Liver (tissue), 8 donors: ENCODE measurements at regions not wholly inside any gene's neighbourhood (a gene's known extent, or its start where the extent isn't known, plus 50 kb on each side); places are given as distances from the start of the nearest gene placed in this dataset.

Source experiments
- DNase-seq: peaks from one replicate; pipeline ENCODE4 v3.0.0-alpha.2; 2017; ENCODE audit warnings: low spot score
- H3K27ac ChIP-seq, 2 donors: one replicate each; pipeline ENCODE4 v1.7.0; 2013; ENCODE audit warnings: inconsistent platforms in 2 of 2, low read length in 2 of 2, control low read depth in 1 of 2, low read depth in 1 of 2, mild to moderate bottlenecking in 1 of 2
- H3K27me3 ChIP-seq, 4 donors: one replicate each; pipeline versions ENCODE4 v1.6.1 to v1.7.0; 2013; ENCODE audit warnings: low read length in 3 of 4, inconsistent platforms in 1 of 4, mild to moderate bottlenecking in 1 of 4, moderate library complexity in 1 of 4; ENCODE audit not compliant: control insufficient read depth in 4 of 4, insufficient read depth in 4 of 4
- H3K36me3 ChIP-seq, 4 donors: one replicate each; pipeline versions ENCODE4 v1.6.1 to v1.7.0; 2013; ENCODE audit warnings: low read length in 3 of 4, mild to moderate bottlenecking in 3 of 4, low read depth in 1 of 4, moderate library complexity in 1 of 4; ENCODE audit not compliant: control insufficient read depth in 4 of 4, insufficient read depth in 3 of 4
- H3K4me1 ChIP-seq, 4 donors: one replicate each; pipeline versions ENCODE4 v1.6.1 to v1.7.0; 2013; ENCODE audit warnings: low read length in 3 of 4, mild to moderate bottlenecking in 3 of 4, moderate library complexity in 1 of 4; ENCODE audit not compliant: control insufficient read depth in 4 of 4, insufficient read depth in 4 of 4
- H3K4me3 ChIP-seq, 3 donors: one replicate each; pipeline versions ENCODE4 v1.6.1 to v1.7.0; 2013; ENCODE audit warnings: low read length in 3 of 3, control low read depth in 1 of 3, low read depth in 1 of 3, mild to moderate bottlenecking in 1 of 3
- H3K9ac ChIP-seq, 2 donors: one replicate each; pipeline ENCODE4 v1.7.0; 2013; ENCODE audit warnings: low read length in 2 of 2, mild to moderate bottlenecking in 2 of 2, moderate library complexity in 2 of 2, control low read depth in 1 of 2, low read depth in 1 of 2
- H3K9me3 ChIP-seq, 4 donors: one replicate each; pipeline versions ENCODE4 v1.6.1 to v1.7.0; 2013; ENCODE audit warnings: low read length in 3 of 4; ENCODE audit not compliant: control insufficient read depth in 4 of 4
- ATF3 ChIP-seq: IDR thresholded peaks from 2 replicates; pipeline ENCODE4 v1.6.1; 2016; ENCODE audit warnings: antibody characterized with exemption
- CTCF ChIP-seq: fragments of 150-350 bp; IDR thresholded peaks from 2 replicates; pipeline ENCODE4 v1.5.1; 2017; ENCODE audit warnings: improper control_type of control experiment, low read depth, low read length; ENCODE audit not compliant: missing input control
- EGR1 ChIP-seq, 2 donors: IDR thresholded peaks; 2 replicates each; pipeline ENCODE4 v1.6.1; 2016 to 2018; ENCODE audit warnings: antibody characterized with exemption in 2 of 2, low read depth in 2 of 2
- FOXA1 ChIP-seq: IDR thresholded peaks from 2 replicates; pipeline ENCODE4 v1.6.1; 2016; ENCODE audit warnings: antibody characterized with exemption
- FOXA2 ChIP-seq: IDR thresholded peaks from 2 replicates; pipeline ENCODE4 v1.6.1; 2016; ENCODE audit warnings: antibody characterized with exemption
- GABPA ChIP-seq, 2 donors: IDR thresholded peaks in 1 of 2; conservative IDR thresholded peaks in 1 of 2; 2 replicates each; pipeline ENCODE4 v1.6.1; 2016; ENCODE audit warnings: antibody characterized with exemption in 2 of 2, mild to moderate bottlenecking in 1 of 2, moderate library complexity in 1 of 2
- HNF4A ChIP-seq, 2 donors: conservative IDR thresholded peaks; 2 replicates each; pipeline ENCODE4 v1.6.1; 2016; ENCODE audit warnings: antibody characterized with exemption in 2 of 2, mild to moderate bottlenecking in 2 of 2
- HNF4G ChIP-seq: IDR thresholded peaks from 2 replicates; pipeline ENCODE4 v1.6.1; 2016; ENCODE audit warnings: antibody characterized with exemption
- JUND ChIP-seq, 2 donors: IDR thresholded peaks; 2 replicates each; pipeline ENCODE4 v1.6.1; 2016; ENCODE audit warnings: antibody characterized with exemption in 2 of 2
- MAX ChIP-seq: IDR thresholded peaks from 2 replicates; pipeline ENCODE4 v1.6.1; 2016; ENCODE audit warnings: antibody characterized with exemption
- NR2F2 ChIP-seq: IDR thresholded peaks from 2 replicates; pipeline ENCODE4 v1.6.1; 2016; ENCODE audit warnings: antibody characterized with exemption
- RAD21 ChIP-seq, 2 donors: IDR thresholded peaks; 2 replicates each; pipeline ENCODE4 v1.6.1; 2016; ENCODE audit warnings: antibody characterized with exemption in 2 of 2, mild to moderate bottlenecking in 2 of 2
- REST ChIP-seq: IDR thresholded peaks from 2 replicates; pipeline ENCODE4 v1.6.1; 2016; ENCODE audit warnings: antibody characterized with exemption, mild to moderate bottlenecking
- RXRA ChIP-seq, 2 donors: IDR thresholded peaks; 2 replicates each; pipeline ENCODE4 v1.6.1; 2017 to 2018; ENCODE audit warnings: antibody characterized with exemption in 2 of 2, mild to moderate bottlenecking in 1 of 2
- SP1 ChIP-seq: IDR thresholded peaks from 2 replicates; pipeline ENCODE4 v1.6.1; 2018; ENCODE audit warnings: antibody characterized with exemption, mild to moderate bottlenecking
- TAF1 ChIP-seq: conservative IDR thresholded peaks from 2 replicates; pipeline ENCODE4 v1.6.1; 2016; ENCODE audit warnings: antibody characterized with exemption, mild to moderate bottlenecking
- YY1 ChIP-seq: IDR thresholded peaks from 2 replicates; pipeline ENCODE4 v1.6.1; 2016; ENCODE audit warnings: antibody characterized with exemption, mild to moderate bottlenecking
- ZBTB33 ChIP-seq: IDR thresholded peaks from 2 replicates; pipeline ENCODE4 v1.6.1; 2016; ENCODE audit warnings: antibody characterized with exemption
- WGBS: extraction: QIAGEN DNeasy Blood & Tissue Kit; methylation state at CpG from one replicate; pipeline ENCODE4 v1.1.7; 2013; 5-methylcytosine and 5-hydroxymethylcytosine counted together
- donor health status: healthy.
- donor health status: healthy.
- donor health status: healthy.
- donor health status: healthy.
- donor health status: healthy.

- TF ChIP-seq FOXA2 (no peak), HNF4A (conservative IDR thresholded peaks at IDR 0.05) (no peak), SP1 (no peak), REST (no peak), GABPA (IDR thresholded peaks at IDR 0.05 in 1 of 2, conservative IDR thresholded peaks at IDR 0.05 in 1 of 2) (no peak), JUND (IDR thresholded peaks at IDR 0.05) (no peak), HNF4G (no peak), MAX (no peak), RAD21 (IDR thresholded peaks at IDR 0.05) (no peak), RXRA (IDR thresholded peaks at IDR 0.05) (no peak), CTCF (no peak), ZBTB33 (no peak), TAF1 (no peak), ATF3 (no peak), NR2F2 (no peak), FOXA1 (no peak), YY1 (no peak), EGR1 (IDR thresholded peaks at IDR 0.05; ENCODE audit: low read depth in 2 of 2) (no peak)
- WGBS, result 69% methylated on average over 3 of the region's 3 CpGs
These were observed 103.5 kb upstream of the ST6GALNAC5 start for GRCh38 chr1:76763738-76764137.

More at GRCh38 chr1:76763738-76764137, 103.5 kb upstream of the ST6GALNAC5 start:
- Histone ChIP-seq H3K27me3 (no peaks in the 10 kb centered on the region), H3K36me3 (no peaks in the 10 kb centered on the region), H3K9me3 (no peaks in the 10 kb centered on the region), H3K4me1 (no peaks in the 10 kb centered on the region), H3K27ac (no peak overlapping the region), H3K9ac (no peak overlapping the region), H3K4me3 (no peak overlapping the region)
- no peak for DNase-seq
